Stimulated activated naive B cell treated with anti-CD40 and anti-IgM and Interleukin-4, amounts not matched to agents 10 μg/mL and 1 μg/mL and 100 μg/mL, for 72 hours (primary cell): ENCODE measurements at regions not wholly inside any gene's neighbourhood (a gene's known extent, or its start where the extent isn't known, plus 50 kb on each side); places are given as distances from the start of the nearest gene placed in this dataset.

ENCODE experiments used
- ATAC-seq, 2 donors: fragments of 150-1000 bp; cut with Tn5 transposase; replicated peaks; 2 replicates each; pipeline ENCODE4 v1.10.0; 2021; ENCODE audit warnings: moderate library complexity in 1 of 2
- DNase-seq: peaks from one replicate; pipeline ENCODE4 v3.0.0; 2021
- H3K27ac Mint-ChIP-seq: one replicate; pipeline ENCODE4 v1.8.0; 2022; ENCODE audit warnings: mild to moderate bottlenecking, mixed read lengths
- H3K27me3 Mint-ChIP-seq, 2 donors: one replicate each; pipeline ENCODE4 v1.8.0; 2022; ENCODE audit warnings: mixed read lengths in 2 of 2
- H3K36me3 Mint-ChIP-seq, 2 donors: one replicate each; pipeline ENCODE4 v1.8.0; 2022; ENCODE audit warnings: mixed read lengths in 2 of 2, mild to moderate bottlenecking in 1 of 2
- H3K4me1 Mint-ChIP-seq, 2 donors: one replicate each; pipeline ENCODE4 v1.8.0; 2022; ENCODE audit warnings: mixed read lengths in 2 of 2, mild to moderate bottlenecking in 1 of 2
- H3K4me3 Mint-ChIP-seq, 2 donors: one replicate each; pipeline ENCODE4 v1.8.0; 2022; ENCODE audit warnings: mild to moderate bottlenecking in 2 of 2, mixed read lengths in 2 of 2, moderate library complexity in 1 of 2
- H3K9me3 Mint-ChIP-seq, 2 donors: one replicate each; pipeline ENCODE4 v1.8.0; 2022; ENCODE audit warnings: mixed read lengths in 2 of 2, mild to moderate bottlenecking in 1 of 2

DNA sequence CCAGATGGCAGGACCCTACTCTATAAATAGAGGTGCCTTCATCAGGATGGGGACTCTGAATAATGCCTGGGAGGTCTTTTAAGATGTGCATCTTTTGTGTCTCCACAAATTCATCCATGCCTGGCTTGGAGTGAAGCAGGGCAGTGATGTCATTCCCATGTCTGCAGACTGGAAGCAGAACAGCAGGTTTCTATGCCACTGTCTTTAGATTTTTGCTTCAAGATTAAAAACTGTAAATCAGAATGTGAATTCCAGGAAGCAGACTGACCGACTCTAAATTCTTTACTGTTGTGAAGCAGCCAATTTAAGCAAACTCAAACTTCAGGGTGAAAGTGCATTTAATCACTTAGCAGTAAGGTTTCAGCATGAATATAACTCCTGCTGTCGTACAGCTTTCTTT is 159.3 kb downstream of the SCG2 start:
- Mint-ChIP-seq H3K36me3 (no peaks in the 10 kb centered on the region), H3K4me1 (no peaks in the 10 kb centered on the region), H3K27ac (no peak overlapping the region), H3K4me3 (no peak overlapping the region), H3K27me3 (no peaks in the 10 kb centered on the region), H3K9me3 (peaks cover 4% of the 10 kb centered on the region in 2 donors)
- ATAC-seq (no peak), DNase-seq (no peak)

DNA sequence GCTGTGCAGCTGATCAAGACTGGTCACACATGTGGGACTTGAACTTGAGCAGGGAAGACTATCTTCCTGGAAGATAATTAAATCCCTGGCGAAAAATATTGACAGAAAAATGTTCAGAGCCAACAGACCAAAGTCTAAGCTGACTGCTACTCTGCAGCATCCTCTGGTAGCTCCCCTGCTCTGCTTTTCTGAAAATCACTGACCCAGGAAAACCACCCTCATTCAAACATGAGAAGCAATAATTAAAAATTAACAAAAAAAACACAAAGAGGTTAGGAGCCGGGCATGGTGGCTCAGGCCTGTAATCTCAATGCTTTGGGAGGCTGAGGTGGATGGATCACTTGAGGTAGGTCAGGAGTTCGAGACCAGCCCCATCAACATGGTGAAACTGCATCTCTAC is 151.9 kb downstream of the SCG2 start:
- peaks cover 9 to 11% of the 10 kb centered on the region in 2 donors for H3K9me3 Mint-ChIP-seq
- no peak overlapping the region for H3K27ac Mint-ChIP-seq

DNA sequence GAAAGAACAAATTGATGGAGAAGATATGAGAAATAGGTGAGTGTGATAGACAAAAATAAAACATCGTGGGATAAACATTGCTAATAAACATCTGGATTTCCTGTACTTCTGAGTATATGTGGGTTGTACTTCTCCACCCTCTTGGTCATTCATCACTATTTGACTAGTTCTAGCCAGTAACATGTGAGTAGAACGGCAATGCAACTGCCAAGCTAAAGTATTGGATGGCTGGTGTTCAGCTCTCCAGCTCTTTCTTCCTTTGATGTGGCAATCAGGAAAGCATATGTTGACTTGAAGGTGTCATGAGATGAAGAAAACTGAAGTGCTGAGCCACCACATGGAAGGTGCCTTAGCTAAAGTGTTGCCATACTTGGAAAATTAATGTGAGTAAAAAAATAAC is 144.9 kb downstream of the SCG2 start:
- DNase-seq (no peak), ATAC-seq (no peak)
- Mint-ChIP-seq H3K36me3 (no peaks in the 10 kb centered on the region), H3K4me1 (no peaks in the 10 kb centered on the region), H3K4me3 (no peak overlapping the region), H3K27me3 (no peaks in the 10 kb centered on the region), H3K27ac (no peak overlapping the region), H3K9me3 (peaks cover 2 to 4% of the 10 kb centered on the region in 2 donors)

More for the DNA sequence above, 151.9 kb downstream of the SCG2 start:
- Mint-ChIP-seq H3K4me3 (no peak overlapping the region), H3K4me1 (no peaks in the 10 kb centered on the region), H3K36me3 (no peaks in the 10 kb centered on the region), H3K27me3 (peaks cover 0 to 4% of the 10 kb centered on the region in 2 donors)
- DNase-seq, result no peak
- no peak for ATAC-seq

DNA sequence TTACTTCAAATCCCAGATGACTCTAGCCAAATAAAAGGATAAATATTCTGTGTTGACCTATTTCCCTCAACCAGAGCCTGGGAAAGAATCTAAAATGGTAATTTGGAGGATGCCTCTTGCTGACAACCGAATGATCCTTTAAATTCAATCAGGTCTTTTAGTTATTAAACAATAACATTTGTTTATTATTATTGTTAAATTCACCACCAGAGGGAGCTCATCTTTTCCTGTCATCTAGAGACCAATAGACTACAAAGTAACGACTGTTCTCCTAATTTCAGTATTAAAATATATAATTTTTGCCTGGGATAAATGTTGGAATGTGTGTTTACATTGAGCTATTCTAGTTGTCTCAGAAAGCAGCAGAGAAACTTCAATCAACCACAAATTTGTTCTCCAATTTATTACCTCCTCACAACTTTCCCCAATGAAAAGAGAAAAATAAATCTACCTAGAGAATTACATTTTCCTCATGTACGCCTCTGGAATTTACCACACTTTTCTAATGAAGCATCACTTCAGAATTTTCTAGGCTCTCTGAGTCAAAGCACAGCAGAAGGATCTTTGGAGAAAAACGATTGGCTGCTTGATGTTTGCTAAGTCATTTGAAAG is 142.7 kb downstream of the SCG2 start:
- Mint-ChIP-seq H3K4me3 (no peak overlapping the region), H3K36me3 (no peaks in the 10 kb centered on the region), H3K9me3 (peaks cover 0 to 4% of the 10 kb centered on the region in 2 donors), H3K4me1 (no peaks in the 10 kb centered on the region), H3K27ac (no peak overlapping the region), H3K27me3 (no peaks in the 10 kb centered on the region)
- DNase-seq (no peak), ATAC-seq (no peak)

DNA sequence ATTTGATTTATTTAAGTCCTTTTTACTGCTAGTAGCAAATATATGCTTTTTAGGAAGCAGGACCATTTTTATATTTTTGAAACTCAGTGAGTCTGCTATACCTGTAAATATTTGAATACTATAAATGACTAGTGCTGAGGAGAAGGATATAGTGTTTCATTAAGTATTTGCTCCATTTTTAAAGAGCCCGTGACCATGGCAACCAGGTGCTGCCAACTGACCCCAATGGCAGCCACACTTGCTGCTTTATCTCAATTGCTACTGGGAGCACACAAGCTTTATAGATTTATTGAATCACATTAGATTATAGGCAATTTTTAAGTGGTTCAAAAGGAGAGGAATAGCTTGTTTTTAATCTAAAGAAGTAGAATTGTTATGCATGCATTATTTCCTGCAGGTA is 142.0 kb downstream of the SCG2 start:
- no peak overlapping the region for H3K27ac Mint-ChIP-seq
- DNase-seq (no peak), ATAC-seq (no peak)
- no peaks in the 10 kb centered on the region for H3K4me1 Mint-ChIP-seq
- peaks cover 0 to 4% of the 10 kb centered on the region in 2 donors for H3K9me3 Mint-ChIP-seq
- no peaks in the 10 kb centered on the region for H3K36me3 Mint-ChIP-seq
- no peaks in the 10 kb centered on the region for H3K27me3 Mint-ChIP-seq
- no peak overlapping the region for H3K4me3 Mint-ChIP-seq

DNA sequence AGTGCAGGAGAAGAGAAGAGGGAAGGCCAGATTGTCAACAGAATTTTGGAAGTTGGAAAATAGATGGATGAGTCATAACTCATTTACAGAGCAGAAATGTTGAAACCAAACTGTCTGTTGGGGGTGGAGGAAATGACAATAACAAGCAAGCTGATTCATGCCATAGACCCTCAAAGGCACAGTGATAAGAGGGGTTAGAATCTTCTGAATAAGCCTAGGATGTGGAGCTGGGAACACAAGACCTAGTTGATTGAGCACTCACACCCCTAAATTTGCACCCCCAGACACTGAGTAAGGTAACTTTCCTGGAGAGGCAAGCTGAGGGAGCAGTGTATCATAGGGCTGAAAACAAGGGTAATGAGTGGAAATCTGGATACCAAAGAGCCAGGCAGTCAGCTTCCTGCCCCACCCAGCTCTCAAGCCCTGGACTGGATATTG is 141.4 kb downstream of the SCG2 start:
- ATAC-seq, result no peak
- Mint-ChIP-seq H3K9me3 (peaks cover 0 to 4% of the 10 kb centered on the region in 2 donors), H3K4me1 (no peaks in the 10 kb centered on the region), H3K4me3 (no peak overlapping the region), H3K27me3 (no peaks in the 10 kb centered on the region), H3K27ac (no peak overlapping the region), H3K36me3 (no peaks in the 10 kb centered on the region)
- DNase-seq, result no peak

DNA sequence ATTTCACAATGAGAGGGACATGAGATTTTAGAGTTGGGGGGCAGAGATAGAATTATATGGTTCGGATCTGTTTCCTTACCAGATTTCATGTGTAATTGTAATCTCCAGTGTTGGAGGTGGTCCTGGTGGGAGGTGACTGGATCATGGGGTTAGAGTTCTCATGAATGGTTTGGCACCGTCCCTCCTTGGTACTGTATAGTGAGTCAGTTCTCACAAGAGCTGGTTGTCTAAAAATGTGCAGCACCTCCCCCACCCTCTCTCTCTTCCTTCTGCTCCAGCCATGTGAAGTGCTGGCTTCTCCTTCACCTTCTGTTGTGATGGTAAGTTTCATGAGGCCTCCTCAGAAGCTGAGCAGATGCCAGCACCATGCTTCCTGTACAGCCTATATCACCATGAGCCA is 138.1 kb downstream of the SCG2 start:
- Mint-ChIP-seq H3K9me3 (peaks cover 0 to 4% of the 10 kb centered on the region in 2 donors), H3K27me3 (no peaks in the 10 kb centered on the region), H3K4me1 (no peaks in the 10 kb centered on the region), H3K27ac (no peak overlapping the region), H3K36me3 (no peaks in the 10 kb centered on the region), H3K4me3 (no peak overlapping the region)
- ATAC-seq (no peak), DNase-seq (no peak)

DNA sequence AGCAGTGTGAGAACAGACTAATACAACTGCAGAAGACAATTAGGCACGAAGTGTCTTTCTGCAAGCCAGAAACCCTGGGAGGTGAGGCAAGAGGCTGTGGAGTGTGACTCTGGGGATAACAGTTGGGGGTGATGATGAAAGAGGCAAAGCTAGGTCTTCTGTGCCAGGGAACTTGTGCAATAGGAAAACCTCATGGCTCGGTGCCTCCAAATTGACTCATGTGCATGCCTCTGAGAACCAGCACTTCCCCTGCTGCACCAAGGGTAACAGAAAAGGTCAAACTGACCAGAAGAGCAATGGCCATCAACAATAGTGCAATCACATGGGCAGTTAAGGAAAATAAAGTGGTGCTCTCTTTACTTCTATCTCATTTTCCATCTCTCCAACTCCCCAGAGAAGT is 136.4 kb downstream of the SCG2 start:
- DNase-seq, result no peak
- no peak overlapping the region for H3K4me3 Mint-ChIP-seq
- H3K9me3 Mint-ChIP-seq, result peaks cover 0 to 4% of the 10 kb centered on the region in 2 donors
- H3K27ac Mint-ChIP-seq, result no peak overlapping the region
- H3K4me1 Mint-ChIP-seq, result no peaks in the 10 kb centered on the region
- ATAC-seq, result no peak
- H3K27me3 Mint-ChIP-seq, result no peaks in the 10 kb centered on the region
- H3K36me3 Mint-ChIP-seq, result no peaks in the 10 kb centered on the region

DNA sequence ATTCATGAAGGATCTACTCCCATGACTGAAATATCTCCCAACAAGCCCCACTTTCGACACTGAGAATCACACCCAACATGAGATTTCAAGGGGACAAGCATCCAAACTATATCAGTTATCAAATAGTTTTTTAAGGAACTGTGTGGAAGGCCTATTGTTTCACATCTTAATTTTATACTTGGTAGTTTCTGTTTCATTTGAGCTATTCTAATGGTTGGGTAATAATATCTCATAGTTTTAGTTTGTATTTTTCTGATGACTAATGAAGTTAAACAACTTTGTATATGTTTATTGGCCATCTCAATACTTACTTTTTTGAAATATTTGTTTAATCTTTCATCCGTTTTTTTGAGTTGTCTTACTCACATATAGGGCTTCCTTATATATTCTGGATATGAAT is 135.0 kb downstream of the SCG2 start:
- ATAC-seq, result no peak
- no peak for DNase-seq
- Mint-ChIP-seq H3K4me1 (no peaks in the 10 kb centered on the region), H3K36me3 (no peaks in the 10 kb centered on the region), H3K27me3 (no peaks in the 10 kb centered on the region), H3K9me3 (peaks cover 0 to 4% of the 10 kb centered on the region in 2 donors), H3K4me3 (no peak overlapping the region), H3K27ac (no peak overlapping the region)

DNA sequence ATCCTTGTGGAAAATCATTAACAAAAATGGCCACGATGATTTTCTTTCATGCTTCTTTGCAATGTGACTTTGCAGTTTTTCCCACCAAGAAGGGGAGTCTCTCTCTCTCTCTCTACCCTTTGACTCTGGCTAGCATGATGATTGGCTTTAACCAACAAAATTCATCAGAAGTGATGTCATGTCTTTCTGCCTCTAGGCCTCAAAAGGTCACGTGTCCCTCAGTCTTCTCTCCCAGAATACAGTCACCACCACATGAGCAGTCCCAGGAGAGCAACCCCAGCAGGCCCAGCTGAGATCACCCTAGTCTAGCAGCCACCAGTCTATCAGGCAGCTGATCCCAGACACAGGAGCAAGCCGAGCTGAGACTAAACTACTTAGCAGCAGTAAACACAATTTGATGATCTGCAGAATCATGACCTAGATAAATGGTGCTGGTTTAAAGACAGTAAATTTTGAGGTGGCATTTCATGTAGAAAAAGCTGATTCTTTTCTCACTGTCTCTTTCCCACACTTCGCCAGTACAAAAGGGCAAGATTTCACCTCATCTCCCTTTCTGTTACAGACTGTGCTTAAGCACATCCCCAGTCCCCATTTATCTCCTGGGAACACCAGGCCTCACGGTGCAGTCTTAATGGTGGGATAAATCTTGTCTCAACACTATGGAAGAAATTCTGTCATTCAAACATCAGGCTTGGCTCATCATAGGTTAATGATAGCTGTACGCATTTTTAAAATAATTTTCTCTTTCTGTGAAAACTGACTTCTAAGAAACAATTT is 132.7 kb downstream of the SCG2 start:
- H3K36me3 Mint-ChIP-seq, result no peaks in the 10 kb centered on the region
- DNase-seq (no peak), ATAC-seq (peak; percentile 31 to 41)
- H3K4me1 Mint-ChIP-seq, result no peaks in the 10 kb centered on the region
- no peaks in the 10 kb centered on the region for H3K9me3 Mint-ChIP-seq
- no peak overlapping the region for H3K4me3 Mint-ChIP-seq
- no peak overlapping the region for H3K27ac Mint-ChIP-seq
- no peaks in the 10 kb centered on the region for H3K27me3 Mint-ChIP-seq

DNA sequence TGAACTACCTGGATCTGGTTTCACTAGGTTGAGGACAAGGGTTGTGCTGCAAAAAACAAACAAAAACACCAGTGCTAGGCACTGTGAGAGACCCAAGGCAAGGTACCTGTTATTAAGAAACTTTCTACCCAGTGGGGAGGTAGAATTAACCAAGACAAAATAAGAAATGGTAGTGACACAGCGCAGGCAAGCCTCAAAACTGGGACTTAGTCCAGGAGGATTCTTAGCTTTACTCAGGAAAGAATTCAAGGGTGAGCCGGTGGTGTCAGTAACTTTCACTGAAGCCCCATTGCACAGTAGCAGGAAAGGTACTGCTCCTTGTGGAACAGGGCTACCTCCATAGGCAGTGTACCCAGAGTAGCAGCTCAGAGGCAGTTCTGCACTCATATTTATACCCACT is 131.6 kb downstream of the SCG2 start:
- no peak for ATAC-seq
- Mint-ChIP-seq H3K27ac (no peak overlapping the region), H3K27me3 (no peaks in the 10 kb centered on the region), H3K4me3 (no peak overlapping the region), H3K4me1 (no peaks in the 10 kb centered on the region), H3K36me3 (no peaks in the 10 kb centered on the region), H3K9me3 (no peaks in the 10 kb centered on the region)
- no peak for DNase-seq

DNA sequence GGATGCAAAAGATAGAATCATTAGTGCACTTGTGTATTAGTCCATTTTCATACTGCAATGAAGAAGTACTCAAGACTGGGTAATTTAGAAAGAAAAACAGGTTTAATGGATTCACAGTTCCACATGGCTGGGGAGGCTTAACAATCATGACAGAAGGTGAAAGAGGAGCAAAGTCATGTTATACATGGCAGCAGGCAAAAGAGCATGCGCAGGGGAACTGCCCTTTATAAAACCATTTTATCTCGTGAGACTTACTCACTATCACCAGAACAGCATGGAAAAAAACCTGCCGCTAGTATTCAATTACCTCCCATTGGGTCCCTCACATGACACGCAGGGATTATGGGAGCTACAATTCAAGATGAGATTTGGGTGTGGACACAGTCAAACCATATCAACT is 129.4 kb downstream of the SCG2 start:
- H3K4me3 Mint-ChIP-seq, result no peak overlapping the region
- ATAC-seq (no peak), DNase-seq (no peak)
- H3K36me3 Mint-ChIP-seq, result no peaks in the 10 kb centered on the region
- no peaks in the 10 kb centered on the region for H3K27me3 Mint-ChIP-seq
- no peak overlapping the region for H3K27ac Mint-ChIP-seq
- H3K4me1 Mint-ChIP-seq, result no peaks in the 10 kb centered on the region
- no peaks in the 10 kb centered on the region for H3K9me3 Mint-ChIP-seq

DNA sequence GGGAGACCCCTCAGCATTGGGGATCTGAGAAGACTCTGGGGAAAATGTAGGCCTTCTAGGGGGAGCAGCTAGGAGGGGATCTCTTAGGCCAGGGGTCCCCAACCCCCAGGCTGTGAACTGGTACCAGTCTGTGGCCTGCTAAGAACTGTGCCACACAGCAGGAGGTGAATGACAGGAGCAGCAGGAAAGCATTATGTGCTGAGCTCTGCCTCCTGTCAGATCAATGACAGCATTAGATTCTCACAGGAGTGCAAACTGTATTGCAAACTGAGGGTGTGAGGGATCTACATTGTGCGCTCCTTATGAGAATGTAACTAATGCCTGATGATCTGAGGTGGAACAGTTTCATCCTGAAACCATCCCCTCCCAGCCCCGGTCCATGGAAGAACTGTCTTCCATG is 127.3 kb downstream of the SCG2 start:
- Mint-ChIP-seq H3K4me3 (no peak overlapping the region), H3K27ac (no peak overlapping the region), H3K9me3 (peaks cover 0 to 4% of the 10 kb centered on the region in 2 donors), H3K27me3 (no peaks in the 10 kb centered on the region), H3K4me1 (no peaks in the 10 kb centered on the region), H3K36me3 (no peaks in the 10 kb centered on the region)
- DNase-seq (no peak), ATAC-seq (no peak)

DNA sequence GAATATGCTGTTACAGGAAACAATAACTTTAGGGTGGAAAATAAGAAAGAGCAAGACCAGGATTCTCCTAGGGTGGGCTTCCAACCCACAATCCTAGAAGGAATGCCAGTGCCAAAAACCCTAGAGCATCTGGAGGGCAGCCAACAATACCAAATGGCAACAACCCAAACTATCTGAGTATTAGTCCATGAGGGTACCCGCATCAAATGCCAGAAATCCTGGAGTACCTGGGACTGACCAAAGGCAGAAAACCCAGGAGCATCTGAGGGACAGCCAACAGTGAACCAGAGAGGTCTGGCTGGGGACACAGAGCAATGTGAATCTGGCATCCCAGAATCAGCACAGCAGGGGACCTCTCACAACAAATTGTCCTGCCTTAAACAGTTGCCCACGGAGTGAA is 126.3 kb downstream of the SCG2 start:
- Mint-ChIP-seq H3K9me3 (peaks cover 0 to 4% of the 10 kb centered on the region in 2 donors), H3K27me3 (no peaks in the 10 kb centered on the region), H3K27ac (no peak overlapping the region), H3K36me3 (no peaks in the 10 kb centered on the region), H3K4me3 (no peak overlapping the region), H3K4me1 (no peaks in the 10 kb centered on the region)
- no peak for ATAC-seq
- DNase-seq, result no peak

DNA sequence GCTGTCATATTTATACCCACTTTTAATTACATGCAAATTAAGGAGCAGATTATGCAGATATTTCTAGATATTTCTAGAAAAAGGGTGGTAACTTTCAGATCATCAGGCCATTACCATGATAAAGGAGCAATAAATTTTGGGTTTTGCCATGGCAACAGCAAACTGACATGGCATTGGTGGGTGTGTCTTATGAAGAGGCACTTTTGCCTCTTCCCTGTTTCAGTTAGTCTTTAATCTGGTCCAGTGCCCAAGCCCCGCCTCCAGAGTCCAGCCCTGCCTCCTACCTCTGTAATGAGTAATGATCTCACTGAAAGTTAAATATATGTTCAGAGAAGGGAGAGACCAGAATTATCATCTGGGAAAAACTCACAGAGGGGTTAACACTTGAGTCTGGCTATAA is 124.8 kb downstream of the SCG2 start:
- H3K4me3 Mint-ChIP-seq, result no peak overlapping the region
- H3K9me3 Mint-ChIP-seq, result peaks cover 0 to 4% of the 10 kb centered on the region in 2 donors
- no peak for DNase-seq

More for the DNA sequence above, 124.8 kb downstream of the SCG2 start:
- H3K27me3 Mint-ChIP-seq, result no peaks in the 10 kb centered on the region
- H3K4me1 Mint-ChIP-seq, result no peaks in the 10 kb centered on the region
- no peaks in the 10 kb centered on the region for H3K36me3 Mint-ChIP-seq
- no peak for ATAC-seq
- no peak overlapping the region for H3K27ac Mint-ChIP-seq
